H1 (cell line): ENCODE measurements at regions not wholly inside any gene's neighbourhood (a gene's known extent, or its start where the extent isn't known, plus 50 kb on each side); places are given as distances from the start of the nearest gene placed in this dataset.

Experiments
- CTCF ChIA-PET: fragments of 300-600 bp; sonication (Branson Sonifier 250); formaldehyde crosslinking; loops from one replicate; lab custom pipeline; 2021; ENCODE audit not compliant: partially characterized antibody; lab: Charles Lee
- POLR2A ChIA-PET: fragments of 300-600 bp; sonication (Branson Sonifier 250); formaldehyde crosslinking; loops from one replicate; lab custom pipeline; 2021; ENCODE audit warnings: inconsistent platforms; ENCODE audit not compliant: partially characterized antibody; lab: Charles Lee
- DNase-seq, 2 experiments: peaks; one replicate each; pipeline versions ENCODE4 v3.0.0 to v3.0.0-alpha.2; 2010 to 2022; ENCODE audit warnings: low spot score in 2 of 2, low read depth in 1 of 2, mixed read lengths in 1 of 2
- FAIRE-seq: peaks from 2 replicates; lab custom pipeline; 2011; peaks lifted over from hg19 to GRCh38; lab: Jason Lieb, UNC
- H2AFZ ChIP-seq: 2 replicates; pipeline ENCODE4 v1.8.1; 2012; ENCODE audit warnings: low read length, inconsistent platforms
- H2AK5ac ChIP-seq: 2 replicates; pipeline ENCODE4 v1.6.1; 2013; ENCODE audit warnings: low read depth, low read length
- H2BK120ac ChIP-seq: replicated peaks from 2 replicates; pipeline ENCODE3; 2013; ENCODE audit warnings: low read depth, low read length, inconsistent platforms
- H2BK12ac ChIP-seq: 2 replicates; pipeline ENCODE4 v1.6.1; 2013; ENCODE audit warnings: low read depth, low read length
- H2BK15ac ChIP-seq: 2 replicates; pipeline ENCODE4 v1.6.1; 2013; ENCODE audit warnings: low read length
- H2BK20ac ChIP-seq: 2 replicates; pipeline ENCODE4 v1.6.1; 2013; ENCODE audit warnings: low read length
- H2BK5ac ChIP-seq: 2 replicates; pipeline ENCODE4 v1.6.1; 2013; ENCODE audit warnings: low read depth, low read length
- H3K14ac ChIP-seq: 2 replicates; pipeline ENCODE4 v1.6.1; 2013; ENCODE audit warnings: inconsistent platforms; ENCODE audit not compliant: insufficient read length
- H3K18ac ChIP-seq: 2 replicates; pipeline ENCODE4 v1.6.1; 2013; ENCODE audit warnings: low read length; ENCODE audit errors: extremely low read depth
- H3K23ac ChIP-seq: 2 replicates; pipeline ENCODE4 v1.6.1; 2013; ENCODE audit warnings: inconsistent platforms; ENCODE audit not compliant: insufficient read length
- H3K23me2 ChIP-seq: 2 replicates; pipeline ENCODE4 v1.6.1; 2013; ENCODE audit warnings: low read depth, low read length
- H3K27ac ChIP-seq: 2 replicates; pipeline ENCODE4 v1.6.1; 2011; ENCODE audit warnings: low read depth, low read length, inconsistent platforms
- H3K27me3 ChIP-seq, 4 experiments: replicated peaks in 1 of 4; 1 replicate in 1 of 4; 2 replicates in 3 of 4; pipeline versions ENCODE4 v1.6.1 to v1.8.1; 2011 to 2013; ENCODE audit warnings: low read length in 3 of 4, mild to moderate bottlenecking in 3 of 4, inconsistent platforms in 2 of 4, mixed read lengths in 2 of 4, moderate library complexity in 1 of 4; ENCODE audit not compliant: control insufficient read depth in 3 of 4, insufficient read depth in 3 of 4; ENCODE audit errors: extremely low read depth in 1 of 4
- H3K36me3 ChIP-seq, 4 experiments: 2 replicates each; pipeline versions ENCODE4 v1.6.1 to v1.8.1; 2011 to 2013; ENCODE audit warnings: mild to moderate bottlenecking in 4 of 4, low read length in 3 of 4, moderate library complexity in 2 of 4, control low read depth in 1 of 4, inconsistent platforms in 1 of 4; ENCODE audit not compliant: insufficient read depth in 4 of 4, control insufficient read depth in 2 of 4
- H3K4ac ChIP-seq: replicated peaks from 2 replicates; pipeline ENCODE3; 2013; ENCODE audit warnings: low read length, low read depth, mixed read lengths, inconsistent platforms; ENCODE audit not compliant: insufficient read length
- H3K4me1 ChIP-seq, 4 experiments: replicated peaks in 1 of 4; 1 replicate in 1 of 4; 2 replicates in 3 of 4; pipeline versions ENCODE4 v1.6.1 to v1.8.1; 2011 to 2013; ENCODE audit warnings: low read length in 3 of 4, inconsistent platforms in 2 of 4, mixed read lengths in 1 of 4; ENCODE audit not compliant: insufficient read depth in 4 of 4, control insufficient read depth in 3 of 4
- H3K4me2 ChIP-seq, 2 experiments: 2 replicates each; pipeline versions ENCODE4 v1.6.1 to v1.8.1; 2011 to 2013; ENCODE audit warnings: low read depth in 2 of 2, low read length in 2 of 2, control low read depth in 1 of 2, inconsistent platforms in 1 of 2, mild to moderate bottlenecking in 1 of 2; ENCODE audit not compliant: insufficient read depth in 1 of 2
- H3K4me3 ChIP-seq, 4 experiments: fragments of 200-600, 300-600 bp in 1 of 4; sonication (generic), shearing (Covaris generic), sonication (Bioruptor Twin) in 1 of 4; 2 replicates each; pipeline versions ENCODE4 v1.5.1 to v1.8.1; 2011 to 2016; ENCODE audit warnings: low read length in 4 of 4, low read depth in 3 of 4, control low read depth in 2 of 4, inconsistent platforms in 2 of 4, mild to moderate bottlenecking in 2 of 4, mixed read lengths in 1 of 4, moderate library complexity in 1 of 4; ENCODE audit not compliant: insufficient read depth in 2 of 4; ENCODE audit errors: extremely low read depth in 1 of 4
- H3K56ac ChIP-seq: replicated peaks from 2 replicates; pipeline ENCODE3; 2013; ENCODE audit warnings: low read depth, mild to moderate bottlenecking, mixed read lengths, low read length, inconsistent platforms; ENCODE audit not compliant: insufficient read length
- H3K79me1 ChIP-seq: 2 replicates; pipeline ENCODE4 v1.6.1; 2013; ENCODE audit warnings: low read depth, low read length, control low read depth
- H3K79me2 ChIP-seq, 2 experiments: 2 replicates each; pipeline versions ENCODE4 v1.6.1 to v1.8.1; 2012 to 2013; ENCODE audit warnings: low read length in 2 of 2, mild to moderate bottlenecking in 2 of 2, inconsistent platforms in 1 of 2; ENCODE audit not compliant: insufficient read depth in 2 of 2, control insufficient read depth in 1 of 2
- H3K9ac ChIP-seq, 4 experiments: replicated peaks in 1 of 4; 1 replicate in 1 of 4; 2 replicates in 3 of 4; pipeline versions ENCODE4 v1.6.1 to v1.8.1; 2011 to 2013; ENCODE audit warnings: low read depth in 3 of 4, low read length in 3 of 4, control low read depth in 2 of 4, mild to moderate bottlenecking in 2 of 4, moderate library complexity in 2 of 4, inconsistent platforms in 1 of 4; ENCODE audit errors: extremely low read depth in 1 of 4
- H3K9me3 ChIP-seq, 2 experiments: 2 replicates each; pipeline versions ENCODE4 v1.6.1 to v1.8.1; 2012 to 2013; ENCODE audit warnings: mild to moderate bottlenecking in 2 of 2, moderate library complexity in 2 of 2, control low read depth in 1 of 2, inconsistent platforms in 1 of 2, low read depth in 1 of 2, low read length in 1 of 2, mixed read lengths in 1 of 2; ENCODE audit not compliant: insufficient read depth in 2 of 2
- H4K20me1 ChIP-seq, 2 experiments: replicated peaks in 1 of 2; 2 replicates each; pipeline versions ENCODE3 to v1.8.1; 2011 to 2013; ENCODE audit warnings: inconsistent platforms in 2 of 2, low read length in 2 of 2, mild to moderate bottlenecking in 1 of 2; ENCODE audit not compliant: insufficient read depth in 2 of 2, control insufficient read depth in 1 of 2
- H4K5ac ChIP-seq: 2 replicates; pipeline ENCODE4 v1.6.1; 2013; ENCODE audit warnings: low read length, low read depth, mixed read lengths, inconsistent platforms; ENCODE audit not compliant: insufficient read length
- H4K8ac ChIP-seq: 2 replicates; pipeline ENCODE4 v1.8.0; 2013; ENCODE audit warnings: mild to moderate bottlenecking, moderate library complexity, low read length, inconsistent platforms; ENCODE audit not compliant: insufficient read depth; ENCODE audit errors: extremely low read depth
- H4K91ac ChIP-seq: replicated peaks from 2 replicates; pipeline ENCODE3; 2013; ENCODE audit warnings: low read length, mixed read lengths, inconsistent platforms; ENCODE audit not compliant: insufficient read length
- BCL11A ChIP-seq, 2 experiments: IDR thresholded peaks; one replicate each; pipeline ENCODE4 v1.6.1; 2011; ENCODE audit warnings: low read depth in 2 of 2, low read length in 2 of 2, mild to moderate bottlenecking in 2 of 2
- KDM4A ChIP-seq: IDR thresholded peaks from one replicate; pipeline ENCODE4 v1.7.1; 2012; ENCODE audit warnings: low read depth, mild to moderate bottlenecking, moderate library complexity, low read length, inconsistent platforms; ENCODE audit not compliant: severe bottlenecking
- RXRA ChIP-seq: IDR thresholded peaks from 2 replicates; pipeline ENCODE4 v1.6.1; 2011; ENCODE audit warnings: low read depth, mild to moderate bottlenecking, low read length, moderate library complexity; ENCODE audit not compliant: insufficient read depth
- SP4 ChIP-seq: IDR thresholded peaks from 2 replicates; pipeline ENCODE4 v1.6.1; 2012; ENCODE audit warnings: low read length, inconsistent platforms
- WGBS, 2 experiments: shearing (Covaris generic) in 1 of 2; methylation state at CpG; one replicate each; pipeline versions ENCODE4 v1.1.6 to v1.1.7; 2013 to 2015; ENCODE audit warnings: low lambda C conversion rate in 2 of 2, mixed read lengths in 2 of 2, inconsistent platforms in 1 of 2, low coverage in 1 of 2, missing lambda C conversion rate in 1 of 2; ENCODE audit not compliant: insufficient replicate concordance in 2 of 2, insufficient coverage in 1 of 2, insufficient read length in 1 of 2; ENCODE audit errors: extremely low coverage in 1 of 2, missing lambda C conversion rate in 1 of 2; 5-methylcytosine and 5-hydroxymethylcytosine counted together

DNA sequence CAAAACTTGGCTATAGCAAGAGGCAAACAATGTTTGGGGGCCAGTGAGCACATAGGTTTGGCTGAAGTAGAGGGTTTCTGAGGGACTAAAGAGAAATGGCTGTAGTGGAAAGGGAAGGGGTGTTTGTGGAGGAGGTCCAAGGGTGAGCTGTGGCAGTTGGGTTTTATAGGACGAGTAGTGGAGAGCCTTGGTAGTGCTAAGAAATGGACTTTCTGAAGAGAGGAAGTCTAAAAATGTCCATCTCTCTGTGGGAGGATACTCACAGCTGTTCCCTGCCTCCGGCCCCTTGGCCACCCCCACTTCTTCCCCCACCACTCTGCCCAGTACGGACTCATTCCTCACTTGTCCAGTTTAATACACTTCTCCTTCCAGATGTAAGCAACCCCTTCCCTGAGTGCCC, 64.3 kb downstream of the ZNF22 start:
- Histone ChIP-seq H2AK5ac (no peak overlapping the region), H3K4ac (no peak overlapping the region), H4K20me1 (no peaks in the 10 kb centered on the region), H2BK15ac (no peak overlapping the region), H3K18ac (no peak overlapping the region), H3K79me1 (no peaks in the 10 kb centered on the region), H2AFZ (no peak overlapping the region), H3K23ac (no peak overlapping the region), H3K79me2 (no peaks in the 10 kb centered on the region), H3K9ac (no peak overlapping the region), H3K9me3 (no peaks in the 10 kb centered on the region), H2BK5ac (no peak overlapping the region), H4K5ac (no peak overlapping the region), H4K8ac (no peak overlapping the region), H3K23me2 (no peaks in the 10 kb centered on the region; the same call in 1 of the 2 replicates), H2BK120ac (no peak overlapping the region), H2BK12ac (no peak overlapping the region), H3K4me3 (no peak overlapping the region), H3K36me3 (no peaks in the 10 kb centered on the region), H3K27me3 (no peaks in the 10 kb centered on the region), H3K4me2 (no peak overlapping the region), H3K4me1 (no peaks in the 10 kb centered on the region), H3K56ac (no peak overlapping the region), H2BK20ac (no peak overlapping the region), H3K14ac (no peak overlapping the region), H4K91ac (no peak overlapping the region), H3K27ac (no peak overlapping the region)
- no peak for FAIRE-seq
- CTCF ChIA-PET: no interaction called here
- WGBS, 2 experiments: 98% methylated on average over 3 of the region's 3 CpGs; no CpG with 5 or more reads in 1 of the 2 experiments
- DNase-seq: no peak
- POLR2A ChIA-PET: no interaction called here
- TF ChIP-seq RXRA (no peak), BCL11A (IDR thresholded peaks at IDR 0.05; ENCODE audit: low read depth in 2 of 2, low read length in 2 of 2) (no peak), KDM4A (no peak), SP4 (no peak)
